T-cell (primary cell): ENCODE measurements at regions not wholly inside any gene's neighbourhood (a gene's known extent, or its start where the extent isn't known, plus 50 kb on each side); places are given as distances from the start of the nearest gene placed in this dataset.

Experiments used
- ATAC-seq, 4 experiments: fragments of 200-7000 bp in 3 of 4; fragments of 150-1000 bp in 1 of 4; cut with Tn5 transposase; replicated peaks in 1 of 4; 1 replicate in 3 of 4; 2 replicates in 1 of 4; pipeline ENCODE4 v1.10.0; 2021; ENCODE audit warnings: moderate library complexity in 3 of 4, mild to moderate bottlenecking in 2 of 4, moderate number of reproducible peaks in 1 of 4
- CTCF ChIA-PET, 2 donors: fragments of 300-600 bp; sonication (Branson Sonifier 250); formaldehyde crosslinking; loops; one replicate each; lab custom pipeline; 2022; ENCODE audit warnings: antibody characterized with exemption in 2 of 2; lab: Charles Lee
- POLR2A ChIA-PET, 2 donors: fragments of 300-600 bp; sonication (Branson Sonifier 250); formaldehyde crosslinking; loops; one replicate each; lab custom pipeline; 2022; ENCODE audit warnings: antibody characterized with exemption in 2 of 2; lab: Charles Lee
- DNase-seq, 35 experiments: peaks; one replicate each; pipeline versions ENCODE4 v3.0.0 to v3.0.0-alpha.2; 2013 to 2023
- H3K27ac ChIP-seq: one replicate; pipeline ENCODE4 v1.5.1; 2013; ENCODE audit warnings: low read length
- H3K27me3 ChIP-seq, 2 experiments: replicated peaks in 1 of 2; 1 replicate in 1 of 2; 2 replicates in 1 of 2; pipeline versions ENCODE4 v1.6.1 to v1.7.0; 2013; ENCODE audit warnings: low read length in 1 of 2, mixed read lengths in 1 of 2; ENCODE audit not compliant: control insufficient read depth in 2 of 2, insufficient read depth in 2 of 2; ENCODE audit errors: extremely low read depth in 1 of 2
- H3K36me3 ChIP-seq, 2 donors: 1 replicate in 1 of 2; 2 replicates in 1 of 2; pipeline versions ENCODE4 v1.6.1 to v1.7.0; 2013; ENCODE audit warnings: low read length in 1 of 2; ENCODE audit not compliant: control insufficient read depth in 2 of 2, insufficient read depth in 1 of 2; ENCODE audit errors: extremely low read depth in 1 of 2
- H3K4me1 ChIP-seq, 2 experiments: 1 replicate in 1 of 2; 2 replicates in 1 of 2; pipeline versions ENCODE4 v1.6.1 to v1.7.0; 2013; ENCODE audit warnings: low read length in 2 of 2, mixed read lengths in 1 of 2; ENCODE audit not compliant: insufficient read depth in 2 of 2, control insufficient read depth in 1 of 2; ENCODE audit errors: extremely low read depth in 1 of 2
- H3K4me3 ChIP-seq, 2 donors: 1 replicate in 1 of 2; 2 replicates in 1 of 2; pipeline versions ENCODE4 v1.5.1 to v1.7.0; 2013; ENCODE audit warnings: mild to moderate bottlenecking in 2 of 2, low read length in 1 of 2, moderate library complexity in 1 of 2; ENCODE audit not compliant: control insufficient read depth in 1 of 2; ENCODE audit errors: extremely low read depth in 1 of 2
- H3K9me3 ChIP-seq: 2 replicates; pipeline ENCODE4 v1.7.0; 2013
- H3K27ac Mint-ChIP-seq, 2 donors: one replicate each; pipeline ENCODE4 v1.8.0; 2020 to 2021; ENCODE audit warnings: mild to moderate bottlenecking in 2 of 2, mixed read lengths in 2 of 2
- H3K27me3 Mint-ChIP-seq, 2 donors: one replicate each; pipeline ENCODE4 v1.8.0; 2021 to 2022; ENCODE audit warnings: mixed read lengths in 2 of 2
- H3K36me3 Mint-ChIP-seq: one replicate; pipeline ENCODE4 v1.8.0; 2021; ENCODE audit warnings: mixed read lengths
- H3K4me1 Mint-ChIP-seq, 3 donors: one replicate each; pipeline ENCODE4 v1.8.0; 2020 to 2022; ENCODE audit warnings: mixed read lengths in 3 of 3, mild to moderate bottlenecking in 1 of 3
- H3K4me3 Mint-ChIP-seq, 3 donors: one replicate each; pipeline ENCODE4 v1.8.0; 2020 to 2022; ENCODE audit warnings: mild to moderate bottlenecking in 3 of 3, mixed read lengths in 3 of 3, moderate library complexity in 3 of 3
- H3K9me3 Mint-ChIP-seq, 3 donors: one replicate each; pipeline ENCODE4 v1.8.0; 2020 to 2022; ENCODE audit warnings: mixed read lengths in 3 of 3
- WGBS: methylation state at CpG from one replicate; pipeline ENCODE4 v1.1.5; 2013; ENCODE audit warnings: missing lambda C conversion rate; ENCODE audit not compliant: insufficient coverage; 5-methylcytosine and 5-hydroxymethylcytosine counted together

GRCh38 chr5:163807781-163808180 is 302.4 kb downstream of the MAT2B start:
- ATAC-seq (no peak), DNase-seq (no peak)
- ChIA-PET CTCF (interaction anchor here in 1 of 2 donors (0.7 kb wide), 1 partner anchor 38 kb away, joined by 3 read pairs; no protein-coding TSS in a partner anchor), POLR2A (interaction anchor here in 1 of 2 donors (0.6 kb wide), 1 partner anchor 383 kb away, joined by 3 read pairs; no protein-coding TSS in a partner anchor)
- Mint-ChIP-seq H3K36me3 (no peaks in the 10 kb centered on the region), H3K9me3 (peaks cover 0 to 4% (median 0%) of the 10 kb centered on the region in 3 donors), H3K4me3 (no peak overlapping the region), H3K27me3 (no peaks in the 10 kb centered on the region), H3K27ac (no peak overlapping the region), H3K4me1 (no peaks in the 10 kb centered on the region)
- no peak overlapping the region for H3K4me3 ChIP-seq
- 60% methylated on average over 1 of the region's 2 CpGs for WGBS
- H3K4me1 ChIP-seq: no peaks in the 10 kb centered on the region
- H3K27me3 ChIP-seq: no peaks in the 10 kb centered on the region
- H3K9me3 ChIP-seq: no peaks in the 10 kb centered on the region
- no peak overlapping the region for H3K27ac ChIP-seq
- H3K36me3 ChIP-seq: no peaks in the 10 kb centered on the region

DNA sequence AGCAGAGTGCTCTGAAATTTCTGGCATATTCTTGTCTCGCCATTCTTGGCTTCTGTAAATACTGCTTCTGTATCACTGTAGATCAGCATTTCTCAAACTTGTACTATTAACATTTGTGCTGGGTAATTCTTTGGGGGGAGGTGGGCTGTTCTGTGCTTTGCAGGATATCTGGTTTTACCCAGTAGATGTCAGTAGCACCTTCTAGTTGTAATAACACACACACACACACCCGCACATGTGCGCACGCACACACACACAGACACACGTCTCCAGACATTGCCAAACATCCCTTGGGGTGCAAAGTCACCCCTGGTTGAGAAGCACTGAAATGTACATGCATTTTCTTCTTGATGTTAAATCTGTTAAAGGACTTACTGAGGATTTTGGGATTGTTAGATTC is 304.1 kb downstream of the MAT2B start:
- Mint-ChIP-seq H3K9me3 (no peaks in the 10 kb centered on the region), H3K4me3 (no peak overlapping the region), H3K27ac (no peak overlapping the region), H3K36me3 (no peaks in the 10 kb centered on the region), H3K27me3 (no peaks in the 10 kb centered on the region), H3K4me1 (no peaks in the 10 kb centered on the region)
- ATAC-seq (no peak), DNase-seq (no peak)
- H3K4me3 ChIP-seq: no peak overlapping the region
- H3K9me3 ChIP-seq: no peaks in the 10 kb centered on the region
- ChIA-PET CTCF (no interaction called here), POLR2A (interaction anchor here in 1 of 2 donors (0.6 kb wide), 1 partner anchor 1181 kb away, joined by 7 read pairs; no protein-coding TSS in a partner anchor)
- no peaks in the 10 kb centered on the region for H3K27me3 ChIP-seq
- WGBS: no CpG with 5 or more reads among the region's 5 CpGs
- H3K4me1 ChIP-seq: no peaks in the 10 kb centered on the region
- no peaks in the 10 kb centered on the region for H3K36me3 ChIP-seq
- H3K27ac ChIP-seq: no peak overlapping the region

- no peak overlapping the region for H3K27ac Mint-ChIP-seq
- H3K4me1 Mint-ChIP-seq: no peaks in the 10 kb centered on the region
- H3K36me3 Mint-ChIP-seq: no peaks in the 10 kb centered on the region
- H3K4me3 Mint-ChIP-seq: no peak overlapping the region
- H3K9me3 ChIP-seq: no peaks in the 10 kb centered on the region
- no peak overlapping the region for H3K4me3 ChIP-seq
- H3K27me3 ChIP-seq: no peaks in the 10 kb centered on the region
- CTCF ChIA-PET: no interaction called here
- no peaks in the 10 kb centered on the region for H3K27me3 Mint-ChIP-seq
- DNase-seq: no peak
- H3K9me3 Mint-ChIP-seq: peaks cover 0 to 12% (median 11%) of the 10 kb centered on the region in 3 donors
- no peaks in the 10 kb centered on the region for H3K4me1 ChIP-seq
- ATAC-seq: no peak
- WGBS: no CpG with 5 or more reads among the region's 5 CpGs
- POLR2A ChIA-PET: no interaction called here
- no peak overlapping the region for H3K27ac ChIP-seq
- no peaks in the 10 kb centered on the region for H3K36me3 ChIP-seq
These were observed 308.5 kb downstream of the MAT2B start for GRCh38 chr5:163813900-163814299.

- H3K36me3 Mint-ChIP-seq: no peaks in the 10 kb centered on the region
- Histone ChIP-seq H3K4me3 (no peak overlapping the region), H3K4me1 (no peaks in the 10 kb centered on the region), H3K27ac (no peak overlapping the region), H3K36me3 (no peaks in the 10 kb centered on the region), H3K9me3 (no peaks in the 10 kb centered on the region), H3K27me3 (no peaks in the 10 kb centered on the region)
- CTCF ChIA-PET: no interaction called here
- DNase-seq (no peak), ATAC-seq (no peak)
- H3K27ac Mint-ChIP-seq: no peak overlapping the region
- POLR2A ChIA-PET: no interaction called here
- no peak overlapping the region for H3K4me3 Mint-ChIP-seq
- H3K9me3 Mint-ChIP-seq: peaks cover 0 to 17% (median 12%) of the 10 kb centered on the region in 3 donors
- H3K27me3 Mint-ChIP-seq: no peaks in the 10 kb centered on the region
- H3K4me1 Mint-ChIP-seq: no peaks in the 10 kb centered on the region
These were observed 309.9 kb downstream of the MAT2B start for GRCh38 chr5:163815240-163815791.

DNA sequence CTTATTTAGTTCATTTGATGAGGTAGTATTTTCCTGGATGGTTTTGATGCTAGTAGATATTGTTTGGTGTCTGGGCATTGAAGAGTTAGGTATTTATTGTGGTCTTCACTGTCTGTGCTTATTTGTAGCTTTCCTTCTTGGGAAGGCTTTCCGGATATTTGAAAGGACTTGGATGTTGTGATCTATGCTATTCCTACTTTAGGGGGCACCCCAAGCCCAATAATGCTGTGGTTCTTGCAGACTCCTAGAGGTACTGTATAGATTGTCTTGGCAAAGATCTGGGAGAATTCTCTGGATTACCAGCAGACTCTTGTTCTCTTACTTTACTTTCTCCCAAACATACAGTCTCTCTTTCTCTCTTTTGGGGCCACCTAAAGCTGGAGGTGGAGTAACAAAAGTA is 315.7 kb downstream of the MAT2B start:
- CTCF ChIA-PET: no interaction called here
- H3K27ac Mint-ChIP-seq: no peak overlapping the region
- no peaks in the 10 kb centered on the region for H3K4me1 Mint-ChIP-seq
- no peak for DNase-seq
- Histone ChIP-seq H3K4me1 (no peaks in the 10 kb centered on the region), H3K9me3 (no peaks in the 10 kb centered on the region), H3K27ac (no peak overlapping the region), H3K4me3 (no peak overlapping the region), H3K36me3 (no peaks in the 10 kb centered on the region), H3K27me3 (no peaks in the 10 kb centered on the region)
- H3K36me3 Mint-ChIP-seq: no peaks in the 10 kb centered on the region
- peaks cover 3 to 28% (median 14%) of the 10 kb centered on the region in 3 donors for H3K9me3 Mint-ChIP-seq
- H3K27me3 Mint-ChIP-seq: no peaks in the 10 kb centered on the region
- no CpG with 5 or more reads among the region's 1 CpG for WGBS
- no peak overlapping the region for H3K4me3 Mint-ChIP-seq
- POLR2A ChIA-PET: no interaction called here
- no peak for ATAC-seq

GRCh38 chr5:163822548-163822947 is 317.1 kb downstream of the MAT2B start:
- H3K9me3 Mint-ChIP-seq: peaks cover 3 to 24% (median 14%) of the 10 kb centered on the region in 3 donors
- Histone ChIP-seq H3K27ac (no peak overlapping the region), H3K4me3 (no peak overlapping the region), H3K27me3 (no peaks in the 10 kb centered on the region), H3K4me1 (no peaks in the 10 kb centered on the region), H3K9me3 (no peaks in the 10 kb centered on the region), H3K36me3 (no peaks in the 10 kb centered on the region)
- H3K4me1 Mint-ChIP-seq: no peaks in the 10 kb centered on the region
- no peaks in the 10 kb centered on the region for H3K36me3 Mint-ChIP-seq
- DNase-seq (no peak), ATAC-seq (no peak)
- WGBS: 38% methylated on average over 1 of the region's 4 CpGs
- no peaks in the 10 kb centered on the region for H3K27me3 Mint-ChIP-seq
- ChIA-PET CTCF (no interaction called here), POLR2A (no interaction called here)
- H3K4me3 Mint-ChIP-seq: no peak overlapping the region
- H3K27ac Mint-ChIP-seq: no peak overlapping the region

DNA sequence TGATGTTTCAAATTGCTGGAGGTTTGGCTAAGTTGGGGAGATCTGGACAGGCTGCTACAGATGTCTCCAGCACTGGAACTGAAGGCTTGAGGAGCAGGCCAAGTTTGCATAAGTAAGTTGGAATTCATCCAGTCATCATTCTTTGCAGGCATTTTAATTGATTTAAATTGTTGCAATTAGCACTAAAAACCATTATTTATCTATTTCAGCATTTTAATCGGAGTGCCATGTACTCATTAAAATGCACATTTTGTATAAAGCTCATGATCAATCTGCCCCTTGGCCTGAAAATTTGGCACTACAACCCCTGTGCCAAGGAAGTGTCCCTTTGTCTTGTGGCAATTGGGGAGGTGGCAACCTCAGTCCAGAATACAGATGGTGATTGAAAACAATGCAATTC is 320.2 kb downstream of the MAT2B start:
- H3K27ac Mint-ChIP-seq: no peak overlapping the region

More for the DNA sequence above, 320.2 kb downstream of the MAT2B start:
- CTCF ChIA-PET: no interaction called here
- Histone ChIP-seq H3K4me3 (no peak overlapping the region), H3K4me1 (no peaks in the 10 kb centered on the region), H3K27ac (no peak overlapping the region), H3K36me3 (no peaks in the 10 kb centered on the region), H3K27me3 (no peaks in the 10 kb centered on the region), H3K9me3 (no peaks in the 10 kb centered on the region)
- ATAC-seq (no peak), DNase-seq (no peak)
- H3K4me1 Mint-ChIP-seq: no peaks in the 10 kb centered on the region
- WGBS: no CpG with 5 or more reads among the region's 1 CpG
- no peaks in the 10 kb centered on the region for H3K36me3 Mint-ChIP-seq
- H3K4me3 Mint-ChIP-seq: no peak overlapping the region
- POLR2A ChIA-PET: no interaction called here
- no peaks in the 10 kb centered on the region for H3K27me3 Mint-ChIP-seq
- peaks cover 3 to 15% (median 7%) of the 10 kb centered on the region in 3 donors for H3K9me3 Mint-ChIP-seq
